ENCODE measurements at regions not wholly inside any gene's neighbourhood (a gene's known extent, or its start where the extent isn't known, plus 50 kb on each side); places are given as distances from the start of the nearest gene placed in this dataset.

GRCh38 chr4:153115322-153116290 is 88.6 kb upstream of the TRIM2 start:
- peaks cover 2% of the 10 kb centered on the region for H3K9me3 ChIP-seq (ENCODE audit: low read length)
- H3K27me3 ChIP-seq (ENCODE audit: insufficient read depth, low read length) = peaks cover 2% of the 10 kb centered on the region
- H2AFZ ChIP-seq (ENCODE audit: low read depth, low read length) = no peak overlapping the region
- no peak overlapping the region for H3K4me3 ChIP-seq (ENCODE audit: low read length)
- H3K4me1 ChIP-seq (ENCODE audit: insufficient read depth, low read length) = peaks cover 3% of the 10 kb centered on the region
- no peaks in the 10 kb centered on the region for H3K36me3 ChIP-seq (ENCODE audit: insufficient read depth, low read length)

- Histone ChIP-seq H3K27me3 (ENCODE audit: insufficient read depth, low read length) (peaks cover 2% of the 10 kb centered on the region), H3K36me3 (ENCODE audit: insufficient read depth, low read length) (no peaks in the 10 kb centered on the region), H3K4me1 (ENCODE audit: insufficient read depth, low read length) (peaks cover 3% of the 10 kb centered on the region), H2AFZ (ENCODE audit: low read depth, low read length) (no peak overlapping the region), H3K4me3 (ENCODE audit: low read length) (no peak overlapping the region), H3K9me3 (ENCODE audit: low read length) (peaks cover 2% of the 10 kb centered on the region)
These were observed 88.0 kb upstream of the TRIM2 start for GRCh38 chr4:153116291-153116680.

- peaks cover 2% of the 10 kb centered on the region for H3K27me3 ChIP-seq (ENCODE audit: insufficient read depth, low read length)
- H3K4me3 ChIP-seq (ENCODE audit: low read length) = no peak overlapping the region
These were observed 87.4 kb upstream of the TRIM2 start for GRCh38 chr4:153116801-153117200.

GRCh38 chr4:153117554-153117953 is 86.7 kb upstream of the TRIM2 start:
- Histone ChIP-seq H3K9me3 (ENCODE audit: low read length) (no peaks in the 10 kb centered on the region), H3K27me3 (ENCODE audit: insufficient read depth, low read length) (peaks cover 2% of the 10 kb centered on the region), H2AFZ (ENCODE audit: low read depth, low read length) (no peak overlapping the region), H3K4me1 (ENCODE audit: insufficient read depth, low read length) (peaks cover 3% of the 10 kb centered on the region), H3K4me3 (ENCODE audit: low read length) (no peak overlapping the region), H3K36me3 (ENCODE audit: insufficient read depth, low read length) (no peaks in the 10 kb centered on the region)

More at GRCh38 chr4:153116801-153117200, 87.4 kb upstream of the TRIM2 start:
- Histone ChIP-seq H3K9me3 (ENCODE audit: low read length) (peaks cover 2% of the 10 kb centered on the region), H3K4me1 (ENCODE audit: insufficient read depth, low read length) (peaks cover 3% of the 10 kb centered on the region), H3K36me3 (ENCODE audit: insufficient read depth, low read length) (no peaks in the 10 kb centered on the region), H2AFZ (ENCODE audit: low read depth, low read length) (no peak overlapping the region)

GRCh38 chr4:153119626-153120025 is 84.6 kb upstream of the TRIM2 start:
- Histone ChIP-seq H3K4me3 (ENCODE audit: low read length) (no peak overlapping the region), H2AFZ (ENCODE audit: low read depth, low read length) (no peak overlapping the region), H3K9me3 (ENCODE audit: low read length) (no peaks in the 10 kb centered on the region), H3K27me3 (ENCODE audit: insufficient read depth, low read length) (no peaks in the 10 kb centered on the region), H3K4me1 (ENCODE audit: insufficient read depth, low read length) (peaks cover 3% of the 10 kb centered on the region), H3K36me3 (ENCODE audit: insufficient read depth, low read length) (no peaks in the 10 kb centered on the region)

- Histone ChIP-seq H3K36me3 (ENCODE audit: insufficient read depth, low read length) (no peaks in the 10 kb centered on the region), H3K4me1 (ENCODE audit: insufficient read depth, low read length) (peaks cover 3% of the 10 kb centered on the region), H2AFZ (ENCODE audit: low read depth, low read length) (no peak overlapping the region), H3K9me3 (ENCODE audit: low read length) (no peaks in the 10 kb centered on the region), H3K27me3 (ENCODE audit: insufficient read depth, low read length) (no peaks in the 10 kb centered on the region), H3K4me3 (ENCODE audit: low read length) (no peak overlapping the region)
These were observed 84.0 kb upstream of the TRIM2 start for GRCh38 chr4:153120235-153120634.

GRCh38 chr4:153122855-153123254 is 81.4 kb upstream of the TRIM2 start:
- no peaks in the 10 kb centered on the region for H3K27me3 ChIP-seq (ENCODE audit: insufficient read depth, low read length)
- no peak overlapping the region for H3K4me3 ChIP-seq (ENCODE audit: low read length)
- H2AFZ ChIP-seq (ENCODE audit: low read depth, low read length) = no peak overlapping the region
- H3K4me1 ChIP-seq (ENCODE audit: insufficient read depth, low read length) = peaks cover 7% of the 10 kb centered on the region
- H3K9me3 ChIP-seq (ENCODE audit: low read length) = no peaks in the 10 kb centered on the region
- H3K36me3 ChIP-seq (ENCODE audit: insufficient read depth, low read length) = no peaks in the 10 kb centered on the region

GRCh38 chr4:153126137-153126536 is 78.1 kb upstream of the TRIM2 start:
- H3K4me1 ChIP-seq (ENCODE audit: insufficient read depth, low read length) = peaks cover 11% of the 10 kb centered on the region

GRCh38 chr4:153127760-153128494 is 76.3 kb upstream of the TRIM2 start:
- Histone ChIP-seq H3K4me1 (ENCODE audit: insufficient read depth, low read length) (peaks cover 11% of the 10 kb centered on the region), H2AFZ (ENCODE audit: low read depth, low read length) (peak overlapping the region; percentile 90), H3K9me3 (ENCODE audit: low read length) (no peaks in the 10 kb centered on the region), H3K4me3 (ENCODE audit: low read length) (peak overlapping the region; percentile 42), H3K36me3 (ENCODE audit: insufficient read depth, low read length) (no peaks in the 10 kb centered on the region), H3K27me3 (ENCODE audit: insufficient read depth, low read length) (no peaks in the 10 kb centered on the region)

More at GRCh38 chr4:153126137-153126536, 78.1 kb upstream of the TRIM2 start:
- H3K27me3 ChIP-seq (ENCODE audit: insufficient read depth, low read length) = no peaks in the 10 kb centered on the region
- H2AFZ ChIP-seq (ENCODE audit: low read depth, low read length) = no peak overlapping the region
- no peaks in the 10 kb centered on the region for H3K36me3 ChIP-seq (ENCODE audit: insufficient read depth, low read length)
- no peak overlapping the region for H3K4me3 ChIP-seq (ENCODE audit: low read length)
- H3K9me3 ChIP-seq (ENCODE audit: low read length) = no peaks in the 10 kb centered on the region

- Histone ChIP-seq H3K9me3 (ENCODE audit: low read length) (no peaks in the 10 kb centered on the region), H3K27me3 (ENCODE audit: insufficient read depth, low read length) (no peaks in the 10 kb centered on the region), H2AFZ (ENCODE audit: low read depth, low read length) (no peak overlapping the region), H3K4me1 (ENCODE audit: insufficient read depth, low read length) (peaks cover 11% of the 10 kb centered on the region), H3K4me3 (ENCODE audit: low read length) (no peak overlapping the region), H3K36me3 (ENCODE audit: insufficient read depth, low read length) (no peaks in the 10 kb centered on the region)
These were observed 72.6 kb upstream of the TRIM2 start for GRCh38 chr4:153131596-153131995.

GRCh38 chr4:153137159-153137558 is 67.1 kb upstream of the TRIM2 start:
- no peak overlapping the region for H2AFZ ChIP-seq (ENCODE audit: low read depth, low read length)
- peaks cover 4% of the 10 kb centered on the region for H3K4me1 ChIP-seq (ENCODE audit: insufficient read depth, low read length)
- no peaks in the 10 kb centered on the region for H3K36me3 ChIP-seq (ENCODE audit: insufficient read depth, low read length)
- no peaks in the 10 kb centered on the region for H3K27me3 ChIP-seq (ENCODE audit: insufficient read depth, low read length)
- no peaks in the 10 kb centered on the region for H3K9me3 ChIP-seq (ENCODE audit: low read length)
- no peak overlapping the region for H3K4me3 ChIP-seq (ENCODE audit: low read length)

GRCh38 chr4:153137677-153138630 is 66.3 kb upstream of the TRIM2 start:
- Histone ChIP-seq H2AFZ (ENCODE audit: low read depth, low read length) (no peak overlapping the region), H3K9me3 (ENCODE audit: low read length) (no peaks in the 10 kb centered on the region), H3K4me1 (ENCODE audit: insufficient read depth, low read length) (peaks cover 4% of the 10 kb centered on the region), H3K36me3 (ENCODE audit: insufficient read depth, low read length) (no peaks in the 10 kb centered on the region), H3K4me3 (ENCODE audit: low read length) (no peak overlapping the region), H3K27me3 (ENCODE audit: insufficient read depth, low read length) (no peaks in the 10 kb centered on the region)

All from neuron (in vitro differentiated cells).